Lower lobe of right lung (tissue), 2 donors: ENCODE measurements at regions not wholly inside any gene's neighbourhood (a gene's known extent, or its start where the extent isn't known, plus 50 kb on each side); places are given as distances from the start of the nearest gene placed in this dataset.

ENCODE experiments used
- ATAC-seq, 2 donors: fragments of 200-7000 bp; cut with Tn5 transposase; one replicate each; pipeline ENCODE4 v1.9.1; 2020 to 2022; ENCODE audit warnings: mild to moderate bottlenecking in 2 of 2, moderate library complexity in 2 of 2
- DNase-seq: peaks from one replicate; pipeline ENCODE4 v3.0.0-alpha.2; 2020
- H3K27ac ChIP-seq: fragments of 200-600 bp; one replicate; pipeline ENCODE4 v1.8.0; 2022
- H3K27me3 ChIP-seq: fragments of 200-600 bp; one replicate; pipeline ENCODE4 v1.8.0; 2022; ENCODE audit warnings: low read depth
- H3K36me3 ChIP-seq: fragments of 200-600 bp; one replicate; pipeline ENCODE4 v1.8.0; 2022; ENCODE audit warnings: mild to moderate bottlenecking
- H3K4me1 ChIP-seq: fragments of 200-600 bp; one replicate; pipeline ENCODE4 v1.8.0; 2022
- H3K4me3 ChIP-seq: fragments of 200-600 bp; one replicate; pipeline ENCODE4 v1.8.0; 2022; ENCODE audit warnings: mild to moderate bottlenecking
- H3K9me3 ChIP-seq: fragments of 200-600 bp; one replicate; pipeline ENCODE4 v1.8.0; 2022
- intact Hi-C: fragments of 100-400 bp; cut with DNase I; formaldehyde crosslinking; loops from one replicate; pipeline ENCODE4 v1.11.0; 2022
- TF ChIP-seq, protein P1 (sequence below): fragments of 200-600 bp; IDR thresholded peaks from one replicate; pipeline ENCODE4 v1.8.0; 2022; ENCODE audit warnings: antibody characterized with exemption, mild to moderate bottlenecking
- donor health status: DM: no; HTN: yes; CAD: no; lungs with severe emphysema.

DNA sequence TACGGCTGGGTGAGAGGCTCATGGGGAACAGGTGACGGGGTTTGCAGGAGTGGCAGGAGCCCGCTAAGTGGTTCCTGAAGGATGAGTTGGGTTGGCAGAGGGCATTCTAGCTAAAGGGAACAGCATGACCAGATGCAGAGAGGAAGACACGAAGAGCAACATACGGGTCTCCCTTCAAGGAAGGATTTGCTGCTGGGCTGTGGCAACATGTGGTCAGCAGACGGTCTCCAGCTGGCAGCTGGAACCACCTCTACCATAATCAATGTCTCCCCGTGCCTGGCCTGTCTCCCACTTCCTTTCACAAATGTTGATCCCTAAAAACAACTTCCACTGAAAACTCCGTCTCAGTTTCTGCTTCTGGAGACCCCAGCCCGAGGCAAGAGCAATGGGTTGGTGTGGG, 80.6 kb upstream of the SULF2 start:
- no peaks in the 10 kb centered on the region for H3K4me1 ChIP-seq
- H3K4me3 ChIP-seq = no peak overlapping the region
- peaks cover 19% of the 10 kb centered on the region for H3K27me3 ChIP-seq
- no peak overlapping the region for H3K27ac ChIP-seq
- H3K9me3 ChIP-seq = no peaks in the 10 kb centered on the region
- no peak for ATAC-seq
- no peak for DNase-seq
- intact Hi-C loops = no loop called here
- TF ChIP-seq, protein P1, sequence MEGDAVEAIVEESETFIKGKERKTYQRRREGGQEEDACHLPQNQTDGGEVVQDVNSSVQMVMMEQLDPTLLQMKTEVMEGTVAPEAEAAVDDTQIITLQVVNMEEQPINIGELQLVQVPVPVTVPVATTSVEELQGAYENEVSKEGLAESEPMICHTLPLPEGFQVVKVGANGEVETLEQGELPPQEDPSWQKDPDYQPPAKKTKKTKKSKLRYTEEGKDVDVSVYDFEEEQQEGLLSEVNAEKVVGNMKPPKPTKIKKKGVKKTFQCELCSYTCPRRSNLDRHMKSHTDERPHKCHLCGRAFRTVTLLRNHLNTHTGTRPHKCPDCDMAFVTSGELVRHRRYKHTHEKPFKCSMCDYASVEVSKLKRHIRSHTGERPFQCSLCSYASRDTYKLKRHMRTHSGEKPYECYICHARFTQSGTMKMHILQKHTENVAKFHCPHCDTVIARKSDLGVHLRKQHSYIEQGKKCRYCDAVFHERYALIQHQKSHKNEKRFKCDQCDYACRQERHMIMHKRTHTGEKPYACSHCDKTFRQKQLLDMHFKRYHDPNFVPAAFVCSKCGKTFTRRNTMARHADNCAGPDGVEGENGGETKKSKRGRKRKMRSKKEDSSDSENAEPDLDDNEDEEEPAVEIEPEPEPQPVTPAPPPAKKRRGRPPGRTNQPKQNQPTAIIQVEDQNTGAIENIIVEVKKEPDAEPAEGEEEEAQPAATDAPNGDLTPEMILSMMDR = no peak
- no peaks in the 10 kb centered on the region for H3K36me3 ChIP-seq

DNA sequence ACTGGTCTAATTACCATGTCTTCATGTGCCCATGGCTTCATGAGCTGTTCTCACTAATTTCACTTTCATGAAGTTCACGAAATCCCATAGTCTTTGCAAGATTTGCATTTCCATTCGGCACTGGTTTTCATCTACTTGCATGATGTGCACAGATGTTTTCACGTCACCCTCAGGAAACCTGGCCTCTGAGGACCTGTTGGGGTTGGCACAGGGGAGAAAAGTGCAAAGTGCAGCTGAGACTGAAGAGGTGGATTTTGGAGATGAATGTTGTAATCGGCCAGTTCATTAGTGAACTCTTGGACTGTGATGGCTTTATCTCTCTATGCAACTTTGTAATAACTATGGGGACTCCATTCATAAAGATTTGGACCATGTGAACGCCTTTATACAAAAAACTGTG, 80.2 kb upstream of the SULF2 start:
- intact Hi-C loops = no loop called here
- Histone ChIP-seq H3K27me3 (peaks cover 19% of the 10 kb centered on the region), H3K4me3 (no peak overlapping the region), H3K27ac (no peak overlapping the region), H3K4me1 (no peaks in the 10 kb centered on the region), H3K9me3 (no peaks in the 10 kb centered on the region), H3K36me3 (no peaks in the 10 kb centered on the region)
- ATAC-seq (no peak), DNase-seq (no peak)
- TF ChIP-seq, protein P1 = no peak

DNA sequence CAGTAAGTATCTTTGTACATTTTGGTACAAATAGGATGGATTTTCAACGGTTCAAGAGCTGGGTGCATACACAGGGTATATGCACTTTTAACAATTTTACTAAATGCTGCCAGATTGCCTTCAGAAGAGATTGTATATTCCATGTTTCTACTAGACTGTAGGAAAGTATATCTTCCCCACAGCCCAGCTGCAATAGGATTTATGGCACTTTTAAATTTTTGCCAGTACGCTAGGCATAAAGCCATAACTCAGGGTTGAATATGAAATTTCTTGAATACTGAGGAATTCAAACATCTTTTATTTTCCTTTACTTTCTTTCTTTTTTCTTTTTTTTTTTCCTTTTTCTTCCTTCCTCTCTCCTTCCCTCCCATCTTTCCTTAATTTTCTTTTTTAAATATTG, 78.7 kb upstream of the SULF2 start:
- Histone ChIP-seq H3K4me1 (no peaks in the 10 kb centered on the region), H3K27me3 (peaks cover 12% of the 10 kb centered on the region), H3K27ac (no peak overlapping the region), H3K4me3 (no peak overlapping the region), H3K9me3 (no peaks in the 10 kb centered on the region), H3K36me3 (no peaks in the 10 kb centered on the region)
- TF ChIP-seq, protein P1 = no peak
- DNase-seq = no peak
- ATAC-seq = no peak
- intact Hi-C loops = no loop called here

DNA sequence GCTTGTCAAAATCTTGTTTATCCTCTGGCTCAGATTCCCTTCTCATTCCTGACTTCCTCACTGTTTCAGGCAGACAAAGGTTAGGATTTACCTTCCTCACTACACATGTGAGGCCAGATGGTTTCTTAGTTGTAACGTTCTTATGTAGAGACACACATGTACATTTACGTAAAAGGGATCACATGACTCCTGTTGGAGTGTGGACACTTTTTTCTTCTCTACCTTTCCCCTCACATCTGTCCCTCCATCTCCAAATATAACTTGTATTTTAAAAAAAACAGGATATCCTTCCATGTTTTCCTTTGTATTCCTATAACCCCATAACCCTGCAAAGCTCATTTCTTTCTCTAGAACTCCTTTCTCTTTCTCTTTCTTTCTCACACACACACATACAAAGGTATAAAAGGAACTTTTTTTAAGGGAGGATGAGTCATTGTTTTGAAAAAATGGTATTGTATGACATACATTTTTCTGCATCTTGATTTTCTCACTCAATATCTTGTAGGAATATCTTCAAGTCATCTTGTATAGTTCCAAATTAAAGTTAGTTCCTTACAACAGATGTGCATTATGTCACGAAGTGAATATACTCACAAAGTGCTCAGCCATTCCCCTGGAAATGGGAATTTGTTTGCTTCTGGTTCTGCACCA, 78.2 kb upstream of the SULF2 start:
- Histone ChIP-seq H3K4me3 (no peak overlapping the region), H3K9me3 (no peaks in the 10 kb centered on the region), H3K4me1 (no peaks in the 10 kb centered on the region), H3K36me3 (no peaks in the 10 kb centered on the region), H3K27ac (no peak overlapping the region), H3K27me3 (peaks cover 12% of the 10 kb centered on the region)
- TF ChIP-seq, protein P1 = no peak
- DNase-seq = no peak
- intact Hi-C loops = no loop called here
- ATAC-seq = no peak

DNA sequence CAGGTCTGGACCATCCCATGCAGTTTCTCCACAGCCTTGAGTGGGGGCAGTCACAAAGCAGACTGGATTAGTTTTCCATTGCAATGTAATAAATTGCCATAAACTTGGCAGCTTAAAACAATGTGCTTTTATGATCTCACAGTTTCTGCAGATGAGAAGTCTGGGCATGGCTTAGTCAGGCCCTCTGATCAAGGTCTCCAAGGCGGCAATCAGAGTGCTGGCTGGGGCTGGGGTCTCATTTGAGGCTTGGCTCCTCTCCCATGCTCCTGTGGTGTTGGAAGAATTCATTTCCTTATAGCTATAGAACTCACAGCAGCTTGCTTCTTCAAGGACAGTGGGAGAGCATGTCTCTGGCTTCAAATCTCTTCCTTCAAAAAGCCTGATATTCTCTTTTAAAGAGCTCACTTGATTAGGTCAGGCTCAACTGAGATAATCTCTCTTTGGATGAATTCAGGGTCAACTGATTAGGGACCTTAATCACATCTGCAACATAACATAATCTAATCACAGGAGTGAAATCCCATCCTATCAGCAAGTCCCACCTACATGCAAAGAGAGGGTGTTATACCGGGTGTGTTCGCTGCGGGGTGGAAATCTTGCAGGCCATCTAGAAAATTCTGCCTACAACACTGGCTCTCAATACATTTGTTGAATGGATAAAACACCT, 77.4 kb upstream of the SULF2 start:
- Histone ChIP-seq H3K4me3 (no peak overlapping the region), H3K27ac (no peak overlapping the region), H3K9me3 (no peaks in the 10 kb centered on the region), H3K36me3 (no peaks in the 10 kb centered on the region), H3K4me1 (no peaks in the 10 kb centered on the region), H3K27me3 (peaks cover 5% of the 10 kb centered on the region)
- intact Hi-C loops = no loop called here
- DNase-seq (no peak), ATAC-seq (no peak)
- TF ChIP-seq, protein P1 = no peak
